SK-N-MC (cell line): ENCODE measurements at regions not wholly inside any gene's neighbourhood (a gene's known extent, or its start where the extent isn't known, plus 50 kb on each side); places are given as distances from the start of the nearest gene placed in this dataset.

Experiments
- EZH2 ChIP-seq: fragments of 200-600 bp; sonication (generic); IDR thresholded peaks from one replicate; pipeline ENCODE4 v1.6.1; 2017; ENCODE audit warnings: antibody characterized with exemption
- FOXP2 ChIP-seq: optimal IDR thresholded peaks from 2 replicates; pipeline ENCODE3; 2011; ENCODE audit warnings: mild to moderate bottlenecking, moderate library complexity; ENCODE audit not compliant: insufficient read depth; ENCODE audit errors: extremely low read length, control extremely low read depth
- POLR2AphosphoS5 ChIP-seq: IDR thresholded peaks from 2 replicates; pipeline ENCODE4 v1.6.1; 2012; ENCODE audit warnings: mild to moderate bottlenecking, low read depth, low read length, borderline replicate concordance

GRCh38 chr10:60549686-60550085, 160.0 kb upstream of the ANK3 start:
- TF ChIP-seq EZH2 (no peak), POLR2AphosphoS5 (no peak), FOXP2 (no peak)
